ENCODE measurements at regions not wholly inside any gene's neighbourhood (a gene's known extent, or its start where the extent isn't known, plus 50 kb on each side); places are given as distances from the start of the nearest gene placed in this dataset.

DNA sequence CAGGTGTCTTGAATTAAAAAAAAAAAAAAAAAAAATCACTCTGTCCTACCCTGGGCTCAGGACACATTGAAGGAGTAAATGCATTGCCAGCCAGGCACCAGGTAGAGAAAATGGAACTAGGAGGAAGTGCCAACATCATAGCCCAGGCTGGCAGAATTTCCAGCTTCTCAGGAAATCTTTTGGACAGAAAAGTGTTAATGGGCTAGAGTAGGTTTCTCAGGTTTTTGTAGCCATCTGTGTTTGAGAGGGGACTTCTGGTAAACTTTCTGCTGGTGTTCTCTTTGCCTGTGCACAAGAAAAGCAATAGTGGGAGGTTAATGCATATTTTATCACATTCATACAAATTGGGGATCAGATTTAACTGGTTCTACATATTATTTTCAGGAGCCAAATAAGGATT is 678.3 kb upstream of the NRSN1 start:
- no peak for TF ChIP-seq CTCF (IDR thresholded peaks at IDR 0.05)
- no peak for TF ChIP-seq POLR2A (IDR thresholded peaks at IDR 0.05)

All from right lobe of liver (tissue), 4 donors.